IPS-15b (cell line): ENCODE measurements at regions not wholly inside any gene's neighbourhood (a gene's known extent, or its start where the extent isn't known, plus 50 kb on each side); places are given as distances from the start of the nearest gene placed in this dataset.
"Not testable (repeated sequence)": the region's sequence is repeated elsewhere in the genome, so short reads cannot be mapped to it uniquely, and the experiment has no call there.

Experiments used
- H3K27me3 ChIP-seq: one replicate; pipeline ENCODE4 v1.6.1; 2013; ENCODE audit warnings: low read length; ENCODE audit not compliant: control insufficient read depth, insufficient read depth
- H3K36me3 ChIP-seq: one replicate; pipeline ENCODE4 v1.6.1; 2013; ENCODE audit warnings: low read length; ENCODE audit not compliant: control insufficient read depth, insufficient read depth
- H3K4me1 ChIP-seq: one replicate; pipeline ENCODE4 v1.6.1; 2013; ENCODE audit warnings: mild to moderate bottlenecking, low read length; ENCODE audit not compliant: control insufficient read depth, insufficient read depth
- H3K4me3 ChIP-seq: one replicate; pipeline ENCODE4 v1.5.1; 2013; ENCODE audit warnings: low read depth, low read length
- H3K9ac ChIP-seq: one replicate; pipeline ENCODE4 v1.6.1; 2013; ENCODE audit warnings: low read depth, mild to moderate bottlenecking, low read length
- H3K9me3 ChIP-seq: one replicate; pipeline ENCODE4 v1.6.1; 2013; ENCODE audit warnings: mild to moderate bottlenecking, low read length; ENCODE audit not compliant: control insufficient read depth, insufficient read depth

DNA sequence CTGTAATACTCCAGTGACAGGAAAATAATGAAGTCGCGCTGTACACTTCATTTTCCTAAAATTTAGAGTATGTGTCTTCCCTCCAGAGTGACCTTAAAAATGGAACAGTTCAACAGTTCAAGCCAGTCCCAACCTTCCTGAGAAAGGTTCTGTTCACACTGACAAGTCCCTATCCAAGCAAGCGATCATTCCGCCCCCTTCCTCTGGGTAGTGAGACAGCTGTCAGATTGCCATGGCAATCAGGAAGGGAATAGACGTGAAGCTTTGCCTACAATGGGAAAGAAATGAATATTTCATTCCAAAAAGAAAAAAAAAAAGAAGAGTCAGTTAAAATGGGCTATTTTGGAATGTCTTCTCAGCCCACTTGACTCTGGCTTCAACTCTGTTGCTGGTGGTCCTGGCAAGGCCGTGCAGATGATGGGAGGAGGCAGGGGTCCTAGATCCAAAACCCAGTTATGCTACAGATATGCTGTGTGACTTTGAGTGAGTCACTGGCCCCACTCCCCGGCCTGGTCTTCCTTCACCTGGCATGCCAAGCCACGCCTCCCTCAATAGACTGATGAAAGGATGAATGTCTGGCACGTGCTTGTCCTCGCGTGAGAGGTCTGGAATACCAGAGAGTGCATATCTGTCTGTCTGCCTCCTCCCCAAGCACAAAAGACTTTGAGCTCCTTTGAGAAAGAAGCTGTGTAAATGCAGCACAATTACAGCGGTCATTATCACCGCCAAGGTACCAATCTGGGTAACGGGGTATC is 165.8 kb upstream of the WWC1 start:
- Histone ChIP-seq H3K36me3 (no peaks in the 10 kb centered on the region), H3K9me3 (no peaks in the 10 kb centered on the region), H3K4me1 (no peaks in the 10 kb centered on the region), H3K4me3 (no peak overlapping the region), H3K27me3 (no peaks in the 10 kb centered on the region), H3K9ac (no peak overlapping the region)

GRCh38 chr5:168126606-168127005 is 164.8 kb upstream of the WWC1 start:
- Histone ChIP-seq H3K9ac (no peak overlapping the region), H3K9me3 (no peaks in the 10 kb centered on the region), H3K4me1 (no peaks in the 10 kb centered on the region), H3K4me3 (no peak overlapping the region), H3K36me3 (no peaks in the 10 kb centered on the region), H3K27me3 (no peaks in the 10 kb centered on the region)

- H3K36me3 ChIP-seq = no peaks in the 10 kb centered on the region
- no peaks in the 10 kb centered on the region for H3K27me3 ChIP-seq
- H3K9me3 ChIP-seq = no peaks in the 10 kb centered on the region
- no peak overlapping the region for H3K4me3 ChIP-seq
- no peak overlapping the region for H3K9ac ChIP-seq
- no peaks in the 10 kb centered on the region for H3K4me1 ChIP-seq
Observed at GRCh38 chr5:168128111-168128510, 163.3 kb upstream of the WWC1 start.

DNA sequence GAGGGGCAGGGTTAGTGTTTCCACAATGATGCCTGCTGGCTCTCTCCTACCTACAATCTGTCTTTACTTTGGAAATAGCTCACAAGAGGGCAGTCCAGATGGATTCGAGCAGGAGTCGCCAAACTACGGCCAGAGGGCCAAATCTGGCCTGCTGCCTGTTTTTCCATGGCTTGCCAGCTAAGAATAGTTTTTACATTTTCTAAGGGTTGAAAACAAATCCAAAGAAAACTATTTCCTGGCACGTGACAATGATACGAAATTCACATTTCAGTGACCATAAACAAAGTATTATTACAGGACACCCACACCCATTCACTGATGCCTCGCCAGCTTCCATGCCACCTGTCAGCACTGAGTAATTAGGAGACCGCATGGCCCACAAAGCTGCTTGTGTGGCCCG is 162.9 kb upstream of the WWC1 start:
- Histone ChIP-seq H3K9me3 (no peaks in the 10 kb centered on the region), H3K4me3 (no peak overlapping the region), H3K27me3 (no peaks in the 10 kb centered on the region), H3K36me3 (no peaks in the 10 kb centered on the region), H3K4me1 (no peaks in the 10 kb centered on the region), H3K9ac (no peak overlapping the region)

DNA sequence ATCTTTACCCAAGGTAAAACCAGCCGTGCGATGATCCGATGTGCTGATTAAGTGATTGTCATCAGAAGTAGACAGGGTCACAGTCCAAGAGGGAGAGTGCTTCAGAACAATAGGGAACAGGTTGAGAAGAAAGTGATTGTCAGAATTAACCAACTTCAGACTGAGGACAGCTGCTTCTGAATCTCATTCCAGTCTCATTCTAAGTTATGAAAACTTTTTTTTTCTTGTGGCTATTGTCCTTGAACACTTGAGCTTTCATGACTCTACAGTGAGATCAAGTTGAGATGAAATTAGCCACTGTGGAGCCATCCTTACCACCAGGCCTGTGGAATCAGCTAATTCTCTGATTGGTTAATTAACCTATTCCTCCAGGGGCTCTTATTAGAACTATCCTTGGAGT is 159.9 kb upstream of the WWC1 start:
- Histone ChIP-seq H3K9me3 (no peaks in the 10 kb centered on the region), H3K4me1 (no peaks in the 10 kb centered on the region), H3K36me3 (no peaks in the 10 kb centered on the region), H3K4me3 (no peak overlapping the region), H3K27me3 (no peaks in the 10 kb centered on the region), H3K9ac (no peak overlapping the region)

GRCh38 chr5:168132241-168132641 is 159.2 kb upstream of the WWC1 start:
- Histone ChIP-seq H3K4me1 (no peaks in the 10 kb centered on the region), H3K36me3 (no peaks in the 10 kb centered on the region), H3K4me3 (no peak overlapping the region), H3K9ac (no peak overlapping the region), H3K27me3 (no peaks in the 10 kb centered on the region), H3K9me3 (no peaks in the 10 kb centered on the region)

DNA sequence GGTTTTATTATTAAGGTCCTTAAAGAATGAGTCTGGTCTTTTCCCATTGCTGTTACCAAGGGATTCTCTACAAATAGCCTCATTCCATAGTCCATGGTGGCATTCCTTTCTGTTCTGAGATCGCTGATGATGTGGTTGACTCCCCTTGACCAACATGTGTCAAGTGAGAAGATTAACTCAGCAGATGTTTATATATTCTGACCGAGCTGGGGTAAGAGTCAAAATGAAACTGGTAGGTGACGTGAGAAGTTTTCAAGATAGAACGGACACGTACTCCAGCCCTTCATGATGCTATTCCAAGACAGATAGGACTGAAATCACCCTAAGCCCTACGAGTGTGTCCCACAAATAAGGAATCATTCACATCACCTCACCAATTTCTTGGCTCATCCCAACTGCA is 155.5 kb upstream of the WWC1 start:
- Histone ChIP-seq H3K4me3 (no peak overlapping the region), H3K4me1 (no peaks in the 10 kb centered on the region), H3K27me3 (no peaks in the 10 kb centered on the region), H3K9ac (no peak overlapping the region), H3K36me3 (no peaks in the 10 kb centered on the region), H3K9me3 (no peaks in the 10 kb centered on the region)

DNA sequence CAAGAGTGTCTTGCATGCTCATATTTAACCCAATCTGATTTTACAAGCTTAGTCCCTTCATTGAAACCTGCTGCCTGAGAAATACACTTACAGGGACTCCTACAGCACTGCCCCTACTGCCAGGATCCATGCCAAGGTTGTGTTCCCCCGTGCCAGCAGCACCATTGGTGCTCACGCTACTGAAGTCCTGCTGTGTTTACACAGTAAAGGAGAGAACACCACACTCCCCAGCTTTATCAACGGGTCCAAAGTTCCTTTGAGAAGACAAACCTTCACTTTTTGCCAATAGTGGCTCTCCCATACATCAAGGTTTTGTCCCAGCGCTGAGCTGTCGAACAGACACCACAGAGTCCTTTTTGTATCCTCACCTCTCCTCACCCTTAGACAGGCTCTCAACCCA is 155.1 kb upstream of the WWC1 start:
- Histone ChIP-seq H3K36me3 (no peaks in the 10 kb centered on the region), H3K9ac (no peak overlapping the region)

DNA sequence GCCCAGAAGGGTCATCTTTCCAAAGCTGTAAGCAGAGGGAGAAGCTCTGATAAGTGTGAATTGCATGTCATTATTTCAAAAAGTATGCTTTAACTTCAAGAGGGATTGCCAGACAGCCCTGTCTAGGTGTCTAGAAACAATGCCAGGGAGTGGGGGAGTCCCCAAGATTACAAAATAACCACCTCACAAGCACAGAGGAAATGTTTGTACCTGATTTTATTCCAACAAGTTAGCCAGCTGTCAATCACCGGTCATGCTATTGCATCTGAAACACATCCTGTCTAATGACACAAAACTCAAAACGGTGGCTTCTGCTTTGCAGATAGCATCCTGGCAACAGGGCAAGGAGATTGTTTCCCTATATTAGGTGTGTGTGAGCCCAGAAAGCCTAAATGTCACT is 154.2 kb upstream of the WWC1 start:
- Histone ChIP-seq H3K36me3 (no peaks in the 10 kb centered on the region), H3K4me1 (no peaks in the 10 kb centered on the region), H3K27me3 (no peaks in the 10 kb centered on the region), H3K9me3 (no peaks in the 10 kb centered on the region), H3K9ac (no peak overlapping the region), H3K4me3 (no peak overlapping the region)

More for the DNA sequence above, 155.1 kb upstream of the WWC1 start:
- Histone ChIP-seq H3K4me1 (no peaks in the 10 kb centered on the region), H3K9me3 (no peaks in the 10 kb centered on the region), H3K27me3 (no peaks in the 10 kb centered on the region), H3K4me3 (no peak overlapping the region)

DNA sequence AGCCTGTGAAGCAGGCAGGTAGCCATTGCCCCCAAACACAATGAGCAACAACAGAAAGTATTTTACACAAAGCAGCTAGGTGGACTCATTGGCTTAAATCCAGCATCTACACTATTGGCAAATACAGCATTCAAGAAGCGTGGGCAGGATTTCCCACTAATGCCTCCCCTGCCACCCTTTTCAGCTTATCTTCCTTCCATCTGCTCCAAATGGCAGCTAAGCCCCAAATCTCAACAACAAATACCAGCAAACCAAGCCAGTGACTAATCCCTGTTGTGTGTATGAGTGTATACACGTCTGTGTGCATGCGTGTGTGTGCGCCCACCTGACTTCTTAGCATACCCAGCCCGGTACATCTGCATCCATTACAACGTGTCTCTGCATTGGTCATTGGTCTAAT is 151.2 kb upstream of the WWC1 start:
- no peaks in the 10 kb centered on the region for H3K27me3 ChIP-seq
- H3K9ac ChIP-seq = no peak overlapping the region
- no peaks in the 10 kb centered on the region for H3K36me3 ChIP-seq
- no peaks in the 10 kb centered on the region for H3K4me1 ChIP-seq
- H3K9me3 ChIP-seq = no peaks in the 10 kb centered on the region
- no peak overlapping the region for H3K4me3 ChIP-seq

- no peaks in the 10 kb centered on the region for H3K27me3 ChIP-seq
Observed at GRCh38 chr5:168142402-168142801, 149.0 kb upstream of the WWC1 start.

DNA sequence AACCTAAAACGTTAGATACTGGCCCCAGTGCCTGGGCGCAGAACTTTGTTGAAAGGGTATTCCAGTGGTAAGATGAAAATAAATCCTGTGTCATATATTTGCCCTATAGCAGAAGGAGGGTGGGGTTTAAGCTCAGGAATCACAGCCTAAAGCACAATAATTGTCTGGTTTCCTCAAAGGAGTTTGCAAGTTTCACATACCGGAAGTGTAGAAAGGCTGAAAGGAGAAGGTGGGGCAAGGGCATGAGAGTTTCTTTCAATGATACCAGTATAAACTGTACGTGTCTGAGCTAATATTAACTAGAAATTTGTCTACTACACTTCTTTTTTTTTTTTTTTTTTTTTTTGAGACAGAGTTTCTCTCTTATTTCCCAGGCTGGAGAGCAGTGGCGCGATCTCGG is 147.9 kb upstream of the WWC1 start:
- H3K4me3 ChIP-seq, H3K9me3 ChIP-seq, H3K36me3 ChIP-seq, H3K27me3 ChIP-seq, H3K4me1 ChIP-seq, H3K9ac ChIP-seq: not testable (repeated sequence)

More at GRCh38 chr5:168142402-168142801, 149.0 kb upstream of the WWC1 start:
- Histone ChIP-seq H3K36me3 (no peaks in the 10 kb centered on the region), H3K4me3 (no peak overlapping the region), H3K4me1 (no peaks in the 10 kb centered on the region), H3K9me3 (no peaks in the 10 kb centered on the region), H3K9ac (no peak overlapping the region)
